ENCODE measurements at regions not wholly inside any gene's neighbourhood (a gene's known extent, or its start where the extent isn't known, plus 50 kb on each side); places are given as distances from the start of the nearest gene placed in this dataset.
"Not testable (repeated sequence)": the region's sequence is repeated elsewhere in the genome, so short reads cannot be mapped to it uniquely, and the experiment has no call there.

DNA sequence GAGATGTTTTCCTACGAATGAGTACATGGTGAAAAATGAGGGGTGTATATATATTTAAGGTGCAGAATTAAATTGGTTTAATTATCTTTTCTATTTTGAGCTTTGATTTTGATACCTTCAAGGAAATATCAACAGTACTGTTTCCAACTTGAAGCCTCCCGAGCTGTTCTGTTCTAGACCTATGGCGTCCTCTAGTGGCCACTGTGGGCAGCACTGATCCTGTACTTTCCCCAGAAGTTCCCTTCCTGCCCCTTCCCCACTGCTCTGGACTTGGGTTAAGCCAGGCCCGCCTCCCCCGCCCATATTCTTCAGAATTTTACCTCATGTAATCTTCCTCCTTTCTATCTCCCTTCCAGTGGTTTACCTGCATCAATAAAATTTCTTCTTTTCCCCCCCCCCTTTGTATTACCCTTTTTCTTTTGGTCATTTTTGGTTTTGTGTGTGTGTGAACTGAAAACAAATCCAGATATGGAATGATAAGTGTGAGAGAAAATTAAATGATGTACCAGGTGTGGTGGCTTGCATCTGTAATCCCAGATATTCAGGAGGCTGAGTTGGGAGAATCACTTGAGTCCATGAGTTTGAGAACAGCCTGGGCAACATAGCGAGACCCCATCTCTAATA is 1643.5 kb downstream of the TP53TG3F start:
- H3K27me3 ChIP-seq (ENCODE audit: control insufficient read depth in 3 of 3, insufficient read depth in 3 of 3, low read length in 2 of 3) = no peaks in the 10 kb centered on the region
- H3K36me3 ChIP-seq (ENCODE audit: control insufficient read depth in 4 of 4, insufficient read depth in 4 of 4, low read length in 4 of 4) = no peaks in the 10 kb centered on the region
- H3K9me3 ChIP-seq (ENCODE audit: control insufficient read depth in 4 of 4, insufficient read depth in 3 of 4, low read length in 3 of 4) = peaks cover 0 to 3% (median 0%) of the 10 kb centered on the region in 4 donors
- no peak for TF ChIP-seq CTCF (IDR thresholded peaks at IDR 0.05; ENCODE audit: control extremely low read depth, extremely low read depth)
- 31 to 39% methylated on average over 6 of the region's 6 CpGs for WGBS, 2 donors
- no peaks in the 10 kb centered on the region for H3K4me1 ChIP-seq (ENCODE audit: control insufficient read depth in 5 of 5, insufficient read depth in 5 of 5, low read length in 5 of 5)
- ATAC-seq (ENCODE audit: insufficient read depth, low FRiP score) = no peak
- H3K27ac ChIP-seq (ENCODE audit: low read depth in 1 of 2, low read length in 1 of 2) = no peak overlapping the region
- DNase-seq = no peak
- no peak overlapping the region for H3K4me3 ChIP-seq
- H3K9ac ChIP-seq (ENCODE audit: insufficient read depth in 1 of 2, low read length in 2 of 2) = no peak overlapping the region

DNA sequence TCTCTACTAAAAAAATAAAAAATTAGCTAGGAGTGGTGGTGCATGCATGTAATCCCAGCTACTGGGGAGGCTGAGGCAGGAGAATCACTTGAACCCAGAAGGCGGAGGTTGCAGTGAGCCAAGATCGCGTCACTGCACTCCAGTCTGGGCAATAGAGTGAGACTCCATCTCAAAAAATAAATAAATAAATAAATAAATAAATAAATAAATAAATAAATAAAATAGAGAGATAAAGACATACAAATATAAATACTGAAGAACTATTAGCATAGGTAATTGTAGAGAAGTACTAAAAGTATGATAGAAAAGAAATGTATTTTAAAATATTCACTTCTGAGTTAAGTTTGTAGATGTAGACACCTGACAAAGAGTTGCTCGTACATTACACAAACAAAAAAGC is 1652.4 kb downstream of the TP53TG3F start:
- not testable (repeated sequence) for ATAC-seq (ENCODE audit: insufficient read depth, low FRiP score); H3K27me3 ChIP-seq (ENCODE audit: control insufficient read depth in 3 of 3, insufficient read depth in 3 of 3, low read length in 2 of 3); H3K4me3 ChIP-seq; H3K4me1 ChIP-seq (ENCODE audit: control insufficient read depth in 5 of 5, insufficient read depth in 5 of 5, low read length in 5 of 5); H3K36me3 ChIP-seq (ENCODE audit: control insufficient read depth in 4 of 4, insufficient read depth in 4 of 4, low read length in 4 of 4); DNase-seq; H3K27ac ChIP-seq (ENCODE audit: low read depth in 1 of 2, low read length in 1 of 2); H3K9ac ChIP-seq (ENCODE audit: insufficient read depth in 1 of 2, low read length in 2 of 2)
- 79 to 84% methylated on average over 4 of the region's 4 CpGs for WGBS, 2 donors
- H3K9me3 ChIP-seq (ENCODE audit: control insufficient read depth in 4 of 4, insufficient read depth in 3 of 4, low read length in 3 of 4) = peaks cover 2 to 10% (median 4%) of the 10 kb centered on the region in 4 donors

DNA sequence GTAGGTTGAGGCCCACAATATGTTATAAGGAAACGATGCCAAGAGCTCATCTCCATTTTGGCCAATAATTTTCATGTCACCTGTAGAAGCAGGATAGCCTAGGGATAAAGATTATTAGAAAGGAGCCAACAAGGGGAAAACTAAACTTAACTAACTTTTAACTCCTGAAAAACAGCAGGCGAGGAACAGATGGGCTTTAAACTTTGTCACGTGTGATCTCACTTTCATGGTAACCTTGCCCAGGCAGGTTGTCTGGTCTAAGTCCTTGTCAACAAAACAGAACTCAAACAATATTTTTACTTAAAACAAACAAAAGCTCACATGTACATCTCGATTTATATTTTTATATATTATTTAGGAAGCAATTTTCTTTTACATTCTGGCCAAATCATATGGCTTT is 1672.0 kb downstream of the TP53TG3F start:
- no peaks in the 10 kb centered on the region for H3K4me1 ChIP-seq (ENCODE audit: control insufficient read depth in 5 of 5, insufficient read depth in 5 of 5, low read length in 5 of 5)
- H3K9ac ChIP-seq (ENCODE audit: insufficient read depth in 1 of 2, low read length in 2 of 2) = no peak overlapping the region
- TF ChIP-seq CTCF (IDR thresholded peaks at IDR 0.05; ENCODE audit: control extremely low read depth, extremely low read depth) = no peak
- H3K27me3 ChIP-seq (ENCODE audit: control insufficient read depth in 3 of 3, insufficient read depth in 3 of 3, low read length in 2 of 3) = no peaks in the 10 kb centered on the region
- no peak for DNase-seq
- no peak overlapping the region for H3K27ac ChIP-seq (ENCODE audit: low read depth in 1 of 2, low read length in 1 of 2)
- H3K36me3 ChIP-seq (ENCODE audit: control insufficient read depth in 4 of 4, insufficient read depth in 4 of 4, low read length in 4 of 4) = no peaks in the 10 kb centered on the region
- peaks cover 0 to 4% (median 0%) of the 10 kb centered on the region in 4 donors for H3K9me3 ChIP-seq (ENCODE audit: control insufficient read depth in 4 of 4, insufficient read depth in 3 of 4, low read length in 3 of 4)
- ATAC-seq (ENCODE audit: insufficient read depth, low FRiP score) = no peak
- no peak overlapping the region for H3K4me3 ChIP-seq
- 41 to 62% methylated on average over 4 of the region's 4 CpGs for WGBS, 2 donors

DNA sequence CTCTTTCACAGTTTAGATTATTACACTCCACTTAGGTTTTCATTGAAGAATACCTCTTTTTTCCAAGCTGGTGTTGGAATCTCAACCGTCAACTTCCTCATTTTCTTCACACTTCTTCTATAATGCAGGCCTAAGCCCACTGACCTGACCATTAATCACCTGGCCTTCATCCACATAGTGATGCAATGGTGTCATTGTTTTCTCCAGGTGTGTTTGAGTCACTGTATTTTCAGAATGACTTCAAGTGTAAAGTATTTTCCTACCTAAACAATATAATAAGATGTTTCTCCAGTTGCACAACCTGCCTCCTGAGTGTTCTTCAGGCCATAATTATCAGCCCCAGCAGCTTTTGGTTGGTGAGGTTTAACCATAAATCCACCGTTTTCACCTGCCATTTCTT is 1675.1 kb downstream of the TP53TG3F start:
- H3K27me3 ChIP-seq (ENCODE audit: control insufficient read depth in 3 of 3, insufficient read depth in 3 of 3, low read length in 2 of 3) = no peaks in the 10 kb centered on the region
- no peak for TF ChIP-seq CTCF (IDR thresholded peaks at IDR 0.05; ENCODE audit: control extremely low read depth, extremely low read depth)
- no peak overlapping the region for H3K9ac ChIP-seq (ENCODE audit: insufficient read depth in 1 of 2, low read length in 2 of 2)
- 25 to 27% methylated on average over 2 of the region's 2 CpGs for WGBS, 2 donors
- no peak for DNase-seq
- H3K9me3 ChIP-seq (ENCODE audit: control insufficient read depth in 4 of 4, insufficient read depth in 3 of 4, low read length in 3 of 4) = no peaks in the 10 kb centered on the region
- H3K4me3 ChIP-seq = no peak overlapping the region
- H3K4me1 ChIP-seq (ENCODE audit: control insufficient read depth in 5 of 5, insufficient read depth in 5 of 5, low read length in 5 of 5) = no peaks in the 10 kb centered on the region
- H3K27ac ChIP-seq (ENCODE audit: low read depth in 1 of 2, low read length in 1 of 2) = no peak overlapping the region
- H3K36me3 ChIP-seq (ENCODE audit: control insufficient read depth in 4 of 4, insufficient read depth in 4 of 4, low read length in 4 of 4) = no peaks in the 10 kb centered on the region
- no peak for ATAC-seq (ENCODE audit: insufficient read depth, low FRiP score)
